ENCODE measurements at regions not wholly inside any gene's neighbourhood (a gene's known extent, or its start where the extent isn't known, plus 50 kb on each side); places are given as distances from the start of the nearest gene placed in this dataset.

GRCh38 chr1:68328490-68328889 is 96.2 kb upstream of the WLS start:
- peak overlapping the region; percentile 92 for H2AK5ac ChIP-seq (ENCODE audit: low read depth, low read length)
- peak overlapping the region; percentile 33; the same call in 1 of the 2 replicates for H3K4me2 ChIP-seq (ENCODE audit: low read depth, low read length)
- H4K5ac ChIP-seq (ENCODE audit: low read depth, low read length), result peak overlapping the region; percentile 95; the same call in 1 of the 2 replicates
- no peaks in the 10 kb centered on the region for H3K79me1 ChIP-seq (ENCODE audit: low read depth in 1 of 2, low read length in 2 of 2)
- no peaks in the 10 kb centered on the region for H3K9me3 ChIP-seq (ENCODE audit: control insufficient read depth, insufficient read depth, low read length)
- POLR2A ChIA-PET (ENCODE audit: unreplicated experiment), result interaction anchor here (0.5 to 0.8 kb wide), 2 partner anchors 100 to 155 kb away, joined by 3 to 8 read pairs; no protein-coding TSS in a partner anchor
- peak overlapping the region; percentile 84; the same call in 1 of the 2 replicates for H3K14ac ChIP-seq (replicated peaks; ENCODE audit: low read depth, low read length)
- H3K36me3 ChIP-seq (ENCODE audit: control insufficient read depth, insufficient read depth, low read length), result no peaks in the 10 kb centered on the region
- peak overlapping the region; percentile 89 for H2BK5ac ChIP-seq (ENCODE audit: low read depth, low read length, poor library complexity, severe bottlenecking)
- H3K4me1 ChIP-seq (ENCODE audit: control insufficient read depth, insufficient read depth, low read length), result peaks cover 22% of the 10 kb centered on the region
- no peaks in the 10 kb centered on the region; the same call in 1 of the 2 replicates for H4K20me1 ChIP-seq (ENCODE audit: insufficient read depth, low read length)
- peak overlapping the region; percentile 92; the same call in 1 of the 3 replicates for H2BK15ac ChIP-seq (ENCODE audit: low read depth, low read length)
- H2AFZ ChIP-seq (replicated peaks; ENCODE audit: low read length, poor library complexity), result no peak overlapping the region
- TF ChIP-seq FOS (IDR thresholded peaks at IDR 0.05; ENCODE audit: low read depth, low read length), result no peak
- no peak for TF ChIP-seq CTCF (conservative IDR thresholded peaks at IDR 0.05; ENCODE audit: low read depth, low read length)
- no peak for TF ChIP-seq CHD1 (IDR thresholded peaks at IDR 0.05; ENCODE audit: low read depth, low read length)
- TF ChIP-seq POLR2A (IDR thresholded peaks at IDR 0.05; ENCODE audit: low read depth, low read length), result no peak
- no peak for TF ChIP-seq MAZ (IDR thresholded peaks at IDR 0.05; ENCODE audit: borderline replicate concordance, low read depth, low read length)
- no peak for TF ChIP-seq NFE2L2 (IDR thresholded peaks at IDR 0.05; ENCODE audit: low read depth, low read length)
- TF ChIP-seq RFX5 (IDR thresholded peaks at IDR 0.05; ENCODE audit: low read depth, low read length), result no peak
- no peak for TF ChIP-seq MXI1 (IDR thresholded peaks at IDR 0.05; ENCODE audit: borderline replicate concordance, low read depth, low read length)
- TF ChIP-seq MAFK (IDR thresholded peaks at IDR 0.05; ENCODE audit: low read depth, low read length), result no peak
- TF ChIP-seq BHLHE40 (IDR thresholded peaks at IDR 0.05; ENCODE audit: low read depth, low read length), result no peak
- TF ChIP-seq ELK1 (IDR thresholded peaks at IDR 0.05; ENCODE audit: borderline replicate concordance, low read depth, low read length), result no peak
- no peak for TF ChIP-seq RCOR1 (IDR thresholded peaks at IDR 0.05; ENCODE audit: insufficient replicate concordance, low read length)
- TF ChIP-seq SMC3 (IDR thresholded peaks at IDR 0.05; ENCODE audit: low read depth, low read length), result no peak
- no peak for TF ChIP-seq RAD21 (IDR thresholded peaks at IDR 0.05; ENCODE audit: low read length)
- TF ChIP-seq CEBPB (IDR thresholded peaks at IDR 0.05; ENCODE audit: low read depth, low read length), result no peak
- no peak for TF ChIP-seq USF2 (IDR thresholded peaks at IDR 0.05; ENCODE audit: low read depth, low read length)
- H3K27ac ChIP-seq (ENCODE audit: insufficient read depth, low read length), result peak overlapping the region; percentile 15; the same call in 1 of the 2 replicates
- intact Hi-C loops (cut with micrococcal nuclease) (no loop called here), in situ Hi-C loops (cut with MboI; ENCODE audit: low sequenced_read_pairs) (no loop called here), dilution Hi-C loops (cut with HindIII; ENCODE audit: low sequenced_read_pairs, unreplicated experiment) (no loop called here)
- peak overlapping the region; percentile 39; the same call in 1 of the 2 replicates for H3K23ac ChIP-seq (ENCODE audit: low read depth, low read length)
- peak; percentile 71 for ATAC-seq (ENCODE audit: low read depth)
- H2BK20ac ChIP-seq (ENCODE audit: low read depth, low read length), result peak overlapping the region; percentile 94
- peak overlapping the region; percentile 72 for H3K4ac ChIP-seq (ENCODE audit: low read depth, low read length)
- H3K18ac ChIP-seq (ENCODE audit: low read depth, low read length), result peak overlapping the region; percentile 96; the same call in 1 of the 2 replicates
- no peaks in the 10 kb centered on the region for H3K27me3 ChIP-seq (ENCODE audit: control insufficient read depth, insufficient read depth, low read length)
- peak overlapping the region; percentile 53 to 85 for H4K8ac ChIP-seq (ENCODE audit: low read depth in 2 of 2, low read length in 2 of 2)
- H3K9ac ChIP-seq (ENCODE audit: low read depth, low read length), result no peak overlapping the region
- H2BK120ac ChIP-seq (ENCODE audit: low read depth, low read length), result peak overlapping the region; percentile 84
- WGBS, 2 experiments (ENCODE audit: extremely low coverage in 2 of 2, insufficient read length in 1 of 2), result no CpG with 5 or more reads among the region's 1 CpG
- peak; percentile 56 for DNase-seq
- H3K9me1 ChIP-seq (ENCODE audit: insufficient read depth, low read length), result peaks cover 13% of the 10 kb centered on the region
- H3K4me3 ChIP-seq (ENCODE audit: insufficient read depth, low read depth, low read length), result no peak overlapping the region
- peak overlapping the region; percentile 87 for H4K91ac ChIP-seq (ENCODE audit: insufficient read depth, low read depth, low read length)
- H2AK9ac ChIP-seq (replicated peaks; ENCODE audit: low read depth, low read length, poor library complexity), result no peak overlapping the region
- CTCF ChIA-PET, result no interaction called here
- 0 out of 2 replicates have a peak overlapping the region, but pooled peaks have one; percentile 14 for H3K56ac ChIP-seq (ENCODE audit: extremely low read depth, insufficient read depth, low read length)
- no TSS peak for BruUV-seq (replicated peaks)

All from IMR-90 (cell line).